AG09309 (cell line): ENCODE measurements at regions not wholly inside any gene's neighbourhood (a gene's known extent, or its start where the extent isn't known, plus 50 kb on each side); places are given as distances from the start of the nearest gene placed in this dataset.
"Not testable (repeated sequence)": the region's sequence is repeated elsewhere in the genome, so short reads cannot be mapped to it uniquely, and the experiment has no call there.

ENCODE experiments used
- DNase-seq: peaks from one replicate; pipeline ENCODE4 v3.0.0-alpha.2; 2010; ENCODE audit warnings: low read depth
- H3K4me3 ChIP-seq: 2 replicates; pipeline ENCODE4 v1.5.1; 2011; ENCODE audit warnings: mild to moderate bottlenecking, low read depth, low read length, moderate library complexity; ENCODE audit not compliant: control insufficient read depth
- CTCF ChIP-seq: IDR thresholded peaks from 2 replicates; pipeline ENCODE4 v1.5.1; 2011; ENCODE audit warnings: mild to moderate bottlenecking, low read depth, low read length, inconsistent platforms; ENCODE audit not compliant: insufficient read depth, control insufficient read depth; ENCODE audit errors: missing control alignments

GRCh38 chr13:81021284-81021840 lies 680.4 kb upstream of the SPRY2 start:
- no peak overlapping the region for H3K4me3 ChIP-seq
- DNase-seq, result no peak
- no peak for TF ChIP-seq CTCF

GRCh38 chr13:81020010-81020409 lies 679.1 kb upstream of the SPRY2 start:
- DNase-seq, result no peak
- no peak overlapping the region for H3K4me3 ChIP-seq
- TF ChIP-seq CTCF, result no peak

- no peak for TF ChIP-seq CTCF
- DNase-seq, result no peak
- no peak overlapping the region for H3K4me3 ChIP-seq
These were observed 678.0 kb upstream of the SPRY2 start for GRCh38 chr13:81018936-81019335.

- peak; percentile 2 for DNase-seq
- peak; percentile 37 for TF ChIP-seq CTCF
- no peak overlapping the region for H3K4me3 ChIP-seq
These were observed 676.7 kb upstream of the SPRY2 start for GRCh38 chr13:81017513-81018152.

- no peak for DNase-seq
- no peak overlapping the region for H3K4me3 ChIP-seq
- no peak for TF ChIP-seq CTCF
These were observed 671.1 kb upstream of the SPRY2 start for GRCh38 chr13:81012031-81012430.

GRCh38 chr13:81001828-81002385 lies 661.0 kb upstream of the SPRY2 start:
- TF ChIP-seq CTCF, result no peak
- no peak overlapping the region for H3K4me3 ChIP-seq
- DNase-seq, result no peak

- not testable (repeated sequence) for H3K4me3 ChIP-seq, DNase-seq
These were observed 657.7 kb upstream of the SPRY2 start for GRCh38 chr13:80998603-80999002.
